HEK293 (cell line): ENCODE measurements at regions not wholly inside any gene's neighbourhood (a gene's known extent, or its start where the extent isn't known, plus 50 kb on each side); places are given as distances from the start of the nearest gene placed in this dataset.

ENCODE experiments used
- PRDM1 ChIP-seq: fragments of 450-650 bp; formaldehyde crosslinking; IDR thresholded peaks from 2 replicates; pipeline ENCODE4; 2016; ENCODE audit warnings: missing biosample characterization, missing genetic modification characterization
- ZNF350 ChIP-seq: fragments of 450-650 bp; formaldehyde crosslinking; IDR thresholded peaks from 2 replicates; pipeline ENCODE4 v1.5.0; 2017; ENCODE audit warnings: missing biosample characterization, mild to moderate bottlenecking, missing genetic modification characterization

DNA sequence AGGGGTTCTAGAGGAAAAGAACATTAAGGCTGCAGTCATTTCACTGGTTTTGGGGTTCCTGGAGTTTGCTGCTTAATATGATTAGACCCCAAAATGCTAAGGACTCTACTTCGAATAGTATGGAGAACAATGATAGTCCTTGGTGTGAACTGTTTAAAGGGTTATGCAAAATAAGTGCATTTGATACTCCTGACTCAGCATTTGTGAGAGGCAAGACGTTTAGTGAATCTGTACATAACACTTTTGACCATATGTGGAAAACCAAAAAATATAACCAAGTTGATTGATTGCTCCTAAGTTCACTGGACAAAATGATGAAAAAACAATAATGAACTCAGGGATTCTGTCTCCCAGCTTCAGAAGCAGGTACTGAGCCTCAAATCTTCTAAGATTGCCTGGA is 414.1 kb downstream of the SH3BGRL start:
- TF ChIP-seq ZNF350 (tag by site-specific recombination), result no peak
- no peak for TF ChIP-seq PRDM1 (tag by site-specific recombination)
